NB4 (cell line): ENCODE measurements at regions not wholly inside any gene's neighbourhood (a gene's known extent, or its start where the extent isn't known, plus 50 kb on each side); places are given as distances from the start of the nearest gene placed in this dataset.

Experiments used
- POLR2A ChIP-seq: IDR thresholded peaks from 2 replicates; pipeline ENCODE4 v1.6.1; 2011; ENCODE audit warnings: mild to moderate bottlenecking; ENCODE audit not compliant: insufficient read length; ENCODE audit errors: extremely low read depth
- TF ChIP-seq, protein P1 (sequence below): IDR thresholded peaks from one replicate; pipeline ENCODE4 v1.5.1; 2012; ENCODE audit warnings: low read depth, low read length

DNA sequence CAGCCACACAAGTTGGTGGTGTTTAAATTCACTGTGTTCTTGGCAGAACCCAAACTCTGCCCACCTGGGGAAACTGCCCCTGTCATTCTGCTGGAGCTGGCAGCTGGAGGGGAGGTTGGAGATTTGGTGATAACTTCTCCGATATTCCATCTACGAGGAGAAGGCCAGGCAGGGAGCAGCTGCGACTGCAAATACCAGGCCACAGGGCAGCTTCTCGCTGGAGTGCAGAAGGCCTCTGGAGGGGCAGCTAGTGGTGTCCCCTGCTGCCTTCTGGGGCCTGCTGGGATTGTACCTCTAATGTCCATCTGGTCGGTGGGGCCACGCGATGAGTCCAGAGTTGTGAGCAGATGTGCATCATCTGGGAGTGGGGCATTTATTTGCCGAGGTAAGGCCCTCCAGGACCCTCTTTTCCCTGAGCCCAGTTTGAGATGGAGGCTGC, 98.9 kb downstream of the ACKR3 start:
- TF ChIP-seq, protein P1, sequence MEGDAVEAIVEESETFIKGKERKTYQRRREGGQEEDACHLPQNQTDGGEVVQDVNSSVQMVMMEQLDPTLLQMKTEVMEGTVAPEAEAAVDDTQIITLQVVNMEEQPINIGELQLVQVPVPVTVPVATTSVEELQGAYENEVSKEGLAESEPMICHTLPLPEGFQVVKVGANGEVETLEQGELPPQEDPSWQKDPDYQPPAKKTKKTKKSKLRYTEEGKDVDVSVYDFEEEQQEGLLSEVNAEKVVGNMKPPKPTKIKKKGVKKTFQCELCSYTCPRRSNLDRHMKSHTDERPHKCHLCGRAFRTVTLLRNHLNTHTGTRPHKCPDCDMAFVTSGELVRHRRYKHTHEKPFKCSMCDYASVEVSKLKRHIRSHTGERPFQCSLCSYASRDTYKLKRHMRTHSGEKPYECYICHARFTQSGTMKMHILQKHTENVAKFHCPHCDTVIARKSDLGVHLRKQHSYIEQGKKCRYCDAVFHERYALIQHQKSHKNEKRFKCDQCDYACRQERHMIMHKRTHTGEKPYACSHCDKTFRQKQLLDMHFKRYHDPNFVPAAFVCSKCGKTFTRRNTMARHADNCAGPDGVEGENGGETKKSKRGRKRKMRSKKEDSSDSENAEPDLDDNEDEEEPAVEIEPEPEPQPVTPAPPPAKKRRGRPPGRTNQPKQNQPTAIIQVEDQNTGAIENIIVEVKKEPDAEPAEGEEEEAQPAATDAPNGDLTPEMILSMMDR: no peak
- TF ChIP-seq POLR2A: no peak
